Muscle layer of duodenum (tissue), 2 donors: ENCODE measurements at regions not wholly inside any gene's neighbourhood (a gene's known extent, or its start where the extent isn't known, plus 50 kb on each side); places are given as distances from the start of the nearest gene placed in this dataset.
"Not testable (repeated sequence)": the region's sequence is repeated elsewhere in the genome, so short reads cannot be mapped to it uniquely, and the experiment has no call there.

Source experiments
- H3K27ac ChIP-seq: one replicate; pipeline ENCODE4 v1.7.0; 2013; ENCODE audit warnings: mild to moderate bottlenecking, low read length
- H3K27me3 ChIP-seq: one replicate; pipeline ENCODE4 v1.7.0; 2013; ENCODE audit warnings: low read depth, mild to moderate bottlenecking, control low read depth, low read length
- H3K36me3 ChIP-seq, 2 donors: one replicate each; pipeline ENCODE4 v1.7.0; 2013; ENCODE audit warnings: low read length in 2 of 2, control low read depth in 1 of 2, mild to moderate bottlenecking in 1 of 2; ENCODE audit not compliant: insufficient read depth in 2 of 2, control insufficient read depth in 1 of 2
- H3K4me1 ChIP-seq, 2 donors: one replicate each; pipeline ENCODE4 v1.7.0; 2013; ENCODE audit warnings: low read length in 2 of 2, mild to moderate bottlenecking in 2 of 2, control low read depth in 1 of 2, moderate library complexity in 1 of 2; ENCODE audit not compliant: insufficient read depth in 2 of 2, control insufficient read depth in 1 of 2
- H3K4me3 ChIP-seq, 2 donors: one replicate each; pipeline ENCODE4 v1.7.0; 2013; ENCODE audit warnings: low read length in 2 of 2, low read depth in 1 of 2, mild to moderate bottlenecking in 1 of 2
- H3K9me3 ChIP-seq, 2 donors: one replicate each; pipeline ENCODE4 v1.7.0; 2013; ENCODE audit warnings: low read length in 2 of 2, control low read depth in 1 of 2, mild to moderate bottlenecking in 1 of 2; ENCODE audit not compliant: control insufficient read depth in 1 of 2
- donor health status: healthy.

- Histone ChIP-seq H3K27ac (no peak overlapping the region), H3K27me3 (no peaks in the 10 kb centered on the region), H3K36me3 (no peaks in the 10 kb centered on the region), H3K4me3 (no peak overlapping the region), H3K4me1 (no peaks in the 10 kb centered on the region), H3K9me3 (no peaks in the 10 kb centered on the region)
Measured at GRCh38 chr3:66931291-66931690, 66.8 kb upstream of the KBTBD8 start.

- H3K4me3 ChIP-seq = no peak overlapping the region
- H3K9me3 ChIP-seq = no peaks in the 10 kb centered on the region
- no peaks in the 10 kb centered on the region for H3K36me3 ChIP-seq
- H3K27ac ChIP-seq = no peak overlapping the region
- no peaks in the 10 kb centered on the region for H3K27me3 ChIP-seq
- H3K4me1 ChIP-seq = no peaks in the 10 kb centered on the region
Measured at GRCh38 chr3:66931699-66932098, 66.4 kb upstream of the KBTBD8 start.

GRCh38 chr3:66933233-66933632 lies 64.9 kb upstream of the KBTBD8 start:
- H3K9me3 ChIP-seq = no peaks in the 10 kb centered on the region
- no peak overlapping the region for H3K27ac ChIP-seq
- H3K4me3 ChIP-seq = no peak overlapping the region
- no peaks in the 10 kb centered on the region for H3K27me3 ChIP-seq
- H3K4me1 ChIP-seq = no peaks in the 10 kb centered on the region
- no peaks in the 10 kb centered on the region for H3K36me3 ChIP-seq

- Histone ChIP-seq H3K9me3 (no peaks in the 10 kb centered on the region), H3K36me3 (no peaks in the 10 kb centered on the region), H3K27ac (no peak overlapping the region), H3K4me3 (no peak overlapping the region), H3K4me1 (no peaks in the 10 kb centered on the region), H3K27me3 (no peaks in the 10 kb centered on the region)
Measured at GRCh38 chr3:66934041-66934440, 64.1 kb upstream of the KBTBD8 start.

GRCh38 chr3:66934725-66935124 lies 63.4 kb upstream of the KBTBD8 start:
- no peaks in the 10 kb centered on the region for H3K27me3 ChIP-seq
- no peaks in the 10 kb centered on the region for H3K4me1 ChIP-seq
- H3K9me3 ChIP-seq = no peaks in the 10 kb centered on the region
- no peaks in the 10 kb centered on the region for H3K36me3 ChIP-seq
- no peak overlapping the region for H3K27ac ChIP-seq
- H3K4me3 ChIP-seq = no peak overlapping the region

- H3K27ac ChIP-seq, H3K4me1 ChIP-seq, H3K9me3 ChIP-seq, H3K36me3 ChIP-seq, H3K27me3 ChIP-seq, H3K4me3 ChIP-seq: not testable (repeated sequence)
Measured at GRCh38 chr3:66937041-66937440, 61.1 kb upstream of the KBTBD8 start.

GRCh38 chr3:66938338-66938963 lies 59.7 kb upstream of the KBTBD8 start:
- Histone ChIP-seq H3K27me3 (no peaks in the 10 kb centered on the region), H3K36me3 (no peaks in the 10 kb centered on the region), H3K9me3 (no peaks in the 10 kb centered on the region), H3K4me1 (no peaks in the 10 kb centered on the region), H3K27ac (no peak overlapping the region), H3K4me3 (no peak overlapping the region)

GRCh38 chr3:66948041-66948440 lies 50.1 kb upstream of the KBTBD8 start:
- Histone ChIP-seq H3K9me3 (no peaks in the 10 kb centered on the region), H3K4me1 (no peaks in the 10 kb centered on the region), H3K4me3 (no peak overlapping the region), H3K36me3 (no peaks in the 10 kb centered on the region), H3K27me3 (no peaks in the 10 kb centered on the region), H3K27ac (no peak overlapping the region)
